ENCODE measurements at regions not wholly inside any gene's neighbourhood (a gene's known extent, or its start where the extent isn't known, plus 50 kb on each side); places are given as distances from the start of the nearest gene placed in this dataset.

- TF ChIP-seq CTCF (tag by site-specific recombination; IDR thresholded peaks at IDR 0.05) (no peak), ZBTB6 (tag by site-specific recombination; IDR thresholded peaks at IDR 0.05) (no peak), ZNF707 (tag by site-specific recombination; IDR thresholded peaks at IDR 0.05) (no peak), PATZ1 (tag by site-specific recombination; IDR thresholded peaks at IDR 0.05) (no peak)
Measured at GRCh38 chr11:18994860-18995259, 55.6 kb upstream of the MRGPRX1 start.
